NOMO-1 treated with dmso at 0.1 percent for 144 hours (cell line): ENCODE measurements at regions not wholly inside any gene's neighbourhood (a gene's known extent, or its start where the extent isn't known, plus 50 kb on each side); places are given as distances from the start of the nearest gene placed in this dataset.
A peak's percentile ranks its signal among the peaks of the same experiment; 100 is the strongest.

ENCODE experiments used
- DNase-seq: peaks from one replicate; lab custom pipeline; 2025; ENCODE audit not compliant: unreplicated experiment; lab: John Stamatoyannopoulos, UW

- no peak for DNase-seq
These were observed 97.6 kb downstream of the TM2D1 start for GRCh38 chr1:61627365-61627764.

- no peak for DNase-seq
These were observed 98.1 kb downstream of the TM2D1 start for GRCh38 chr1:61626816-61627215.

- DNase-seq = no peak
These were observed 101.1 kb downstream of the TM2D1 start for GRCh38 chr1:61623852-61624251.

GRCh38 chr1:61620536-61620935 is 104.4 kb downstream of the TM2D1 start:
- DNase-seq = no peak

- no peak for DNase-seq
These were observed 106.2 kb downstream of the TM2D1 start for GRCh38 chr1:61618755-61619154.

GRCh38 chr1:61618193-61618592 is 106.7 kb downstream of the TM2D1 start:
- no peak for DNase-seq

- no peak for DNase-seq
These were observed 108.1 kb downstream of the TM2D1 start for GRCh38 chr1:61616830-61617229.

- no peak for DNase-seq
These were observed 112.3 kb downstream of the TM2D1 start for GRCh38 chr1:61612602-61613001.

GRCh38 chr1:61609040-61609439 is 115.9 kb downstream of the TM2D1 start:
- DNase-seq = no peak

- no peak for DNase-seq
These were observed 117.5 kb downstream of the TM2D1 start for GRCh38 chr1:61607448-61607847.

GRCh38 chr1:61606448-61607312 is 118.3 kb downstream of the TM2D1 start:
- DNase-seq = no peak

- DNase-seq = no peak
These were observed 119.2 kb downstream of the TM2D1 start for GRCh38 chr1:61605607-61606321.

- DNase-seq = peak; percentile 26
These were observed 120.3 kb downstream of the TM2D1 start for GRCh38 chr1:61604684-61605083.

- DNase-seq = no peak
These were observed 120.7 kb downstream of the TM2D1 start for GRCh38 chr1:61604261-61604660.

GRCh38 chr1:61602663-61603062 is 122.3 kb downstream of the TM2D1 start:
- DNase-seq = no peak

GRCh38 chr1:61597601-61598000 is 127.3 kb downstream of the TM2D1 start:
- DNase-seq = no peak

GRCh38 chr1:61593331-61593730 is 131.6 kb downstream of the TM2D1 start:
- DNase-seq = no peak

- no peak for DNase-seq
These were observed 133.6 kb downstream of the TM2D1 start for GRCh38 chr1:61591351-61591750.

GRCh38 chr1:61588736-61589672 is 135.9 kb downstream of the TM2D1 start:
- DNase-seq = peak; percentile 28

GRCh38 chr1:61585714-61586113 is 139.2 kb downstream of the TM2D1 start:
- no peak for DNase-seq

GRCh38 chr1:61583703-61584102 is 141.2 kb downstream of the TM2D1 start:
- DNase-seq = no peak
